Upper lobe of left lung (tissue), 6 donors: ENCODE measurements at regions not wholly inside any gene's neighbourhood (a gene's known extent, or its start where the extent isn't known, plus 50 kb on each side); places are given as distances from the start of the nearest gene placed in this dataset.

Experiments used
- ATAC-seq, 2 donors: fragments of 200-7000 bp; cut with Tn5 transposase; one replicate each; pipeline ENCODE4 v1.9.1; 2022; ENCODE audit warnings: mild to moderate bottlenecking in 2 of 2, moderate library complexity in 2 of 2; ENCODE audit not compliant: low FRiP score in 2 of 2
- DNase-seq, 2 donors: peaks; one replicate each; pipeline ENCODE4 v3.0.0-alpha.2; 2019 to 2020
- H3K27ac ChIP-seq, 4 donors: fragments of 200-600 bp; sonication (generic); one replicate each; pipeline ENCODE4 v1.5.1; 2016 to 2019
- H3K27me3 ChIP-seq, 4 donors: fragments of 200-600 bp; sonication (generic); one replicate each; pipeline ENCODE4 v1.5.1; 2017 to 2019
- H3K36me3 ChIP-seq, 4 donors: fragments of 200-600 bp; sonication (generic); one replicate each; pipeline ENCODE4 v1.5.1; 2016 to 2019
- H3K4me1 ChIP-seq, 4 donors: fragments of 200-600 bp; sonication (generic); one replicate each; pipeline ENCODE4 v1.5.1; 2018 to 2019
- H3K4me3 ChIP-seq, 4 donors: fragments of 200-600 bp; sonication (generic); one replicate each; pipeline ENCODE4 v1.5.1; 2017 to 2019; ENCODE audit warnings: mild to moderate bottlenecking in 2 of 4, moderate library complexity in 1 of 4
- H3K9me3 ChIP-seq, 4 donors: fragments of 200-600 bp; sonication (generic); one replicate each; pipeline ENCODE4 v1.5.1; 2018 to 2019
- EP300 ChIP-seq, 4 donors: sonication (generic); formaldehyde crosslinking; IDR thresholded peaks; one replicate each; pipeline ENCODE4 v1.5.1; 2017; ENCODE audit warnings: antibody characterized with exemption in 4 of 4, control low read depth in 2 of 4
- POLR2A ChIP-seq, 4 donors: fragments of 450-650 bp; IDR thresholded peaks; one replicate each; pipeline ENCODE4 v1.5.1; 2016 to 2017; ENCODE audit warnings: antibody characterized with exemption in 4 of 4, mild to moderate bottlenecking in 2 of 4
- POLR2AphosphoS5 ChIP-seq, 2 donors: sonication (generic); formaldehyde crosslinking; IDR thresholded peaks; one replicate each; pipeline ENCODE4 v1.5.1; 2017; ENCODE audit warnings: antibody characterized with exemption in 2 of 2
- WGBS, 2 donors: methylation state at CpG; one replicate each; pipeline ENCODE4 v1.1.5; 2017 to 2018; 5-methylcytosine and 5-hydroxymethylcytosine counted together
- TF ChIP-seq, protein P1 (sequence below), 6 experiments: fragments of 450-650 bp in 4 of 6; fragments of 200-600 bp in 2 of 6; sonication (generic) in 2 of 6; IDR thresholded peaks; one replicate each; pipeline ENCODE4 v1.5.1; 2016 to 2019; ENCODE audit warnings: antibody characterized with exemption in 6 of 6
- donor health status: DM: no; HTN: no; CAD: no; lungs with moderate emphysema.
- donor health status: DM: no; HTN: yes; CAD: no; lungs with severe emphysema.

GRCh38 chr4:98745366-98745765 is 87.0 kb upstream of the TSPAN5 start:
- H3K36me3 ChIP-seq, result no peaks in the 10 kb centered on the region
- H3K4me3 ChIP-seq, result no peak overlapping the region
- TF ChIP-seq, protein P1, sequence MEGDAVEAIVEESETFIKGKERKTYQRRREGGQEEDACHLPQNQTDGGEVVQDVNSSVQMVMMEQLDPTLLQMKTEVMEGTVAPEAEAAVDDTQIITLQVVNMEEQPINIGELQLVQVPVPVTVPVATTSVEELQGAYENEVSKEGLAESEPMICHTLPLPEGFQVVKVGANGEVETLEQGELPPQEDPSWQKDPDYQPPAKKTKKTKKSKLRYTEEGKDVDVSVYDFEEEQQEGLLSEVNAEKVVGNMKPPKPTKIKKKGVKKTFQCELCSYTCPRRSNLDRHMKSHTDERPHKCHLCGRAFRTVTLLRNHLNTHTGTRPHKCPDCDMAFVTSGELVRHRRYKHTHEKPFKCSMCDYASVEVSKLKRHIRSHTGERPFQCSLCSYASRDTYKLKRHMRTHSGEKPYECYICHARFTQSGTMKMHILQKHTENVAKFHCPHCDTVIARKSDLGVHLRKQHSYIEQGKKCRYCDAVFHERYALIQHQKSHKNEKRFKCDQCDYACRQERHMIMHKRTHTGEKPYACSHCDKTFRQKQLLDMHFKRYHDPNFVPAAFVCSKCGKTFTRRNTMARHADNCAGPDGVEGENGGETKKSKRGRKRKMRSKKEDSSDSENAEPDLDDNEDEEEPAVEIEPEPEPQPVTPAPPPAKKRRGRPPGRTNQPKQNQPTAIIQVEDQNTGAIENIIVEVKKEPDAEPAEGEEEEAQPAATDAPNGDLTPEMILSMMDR (IDR thresholded peaks at IDR 0.05), result no peak
- no peak for TF ChIP-seq POLR2A (IDR thresholded peaks at IDR 0.05)
- TF ChIP-seq EP300 (IDR thresholded peaks at IDR 0.05), result no peak
- TF ChIP-seq POLR2AphosphoS5 (IDR thresholded peaks at IDR 0.05), result no peak
- 67 to 89% methylated on average over 3 of the region's 3 CpGs for WGBS, 2 donors
- no peaks in the 10 kb centered on the region for H3K9me3 ChIP-seq
- H3K4me1 ChIP-seq, result no peaks in the 10 kb centered on the region
- ATAC-seq (no peak), DNase-seq (no peak)
- H3K27ac ChIP-seq, result no peak overlapping the region
- H3K27me3 ChIP-seq, result no peaks in the 10 kb centered on the region

DNA sequence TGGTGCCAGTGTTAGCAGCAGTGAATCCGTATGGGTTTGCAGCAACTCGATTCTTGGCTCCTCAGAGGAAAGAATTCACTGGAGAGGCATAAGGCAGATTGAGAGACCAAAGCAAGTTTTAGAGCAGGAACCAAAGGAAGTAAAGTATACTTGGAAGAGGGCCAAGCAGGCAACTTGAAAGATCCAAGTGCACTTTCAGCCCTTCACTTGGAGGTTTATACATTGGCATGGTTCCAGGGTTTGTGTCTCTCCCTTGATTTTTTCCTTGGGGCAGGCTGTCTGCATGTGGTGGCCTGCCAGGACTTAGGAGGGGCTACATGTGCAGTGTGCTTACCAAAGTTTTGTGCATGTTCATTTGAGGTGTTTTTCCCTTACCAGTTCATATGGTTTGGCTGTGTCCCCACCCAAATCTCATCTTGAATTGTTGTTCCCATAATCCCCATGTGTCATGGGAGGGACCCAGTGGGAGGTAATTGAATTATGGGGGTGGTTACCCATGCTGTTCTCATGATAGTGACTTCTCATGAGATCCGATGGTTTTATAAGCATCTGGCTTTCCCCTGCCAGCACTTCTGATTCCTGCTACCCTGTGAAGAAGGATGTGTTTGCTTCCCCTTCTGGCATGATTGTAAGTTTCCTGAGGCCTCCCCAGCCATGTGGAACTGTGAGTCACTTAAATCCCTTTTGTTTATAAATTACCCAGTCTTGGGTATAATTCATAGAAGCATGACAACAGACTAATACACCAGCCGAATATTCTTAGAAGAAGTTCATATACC is 86.2 kb upstream of the TSPAN5 start:
- Histone ChIP-seq H3K9me3 (no peaks in the 10 kb centered on the region), H3K27me3 (no peaks in the 10 kb centered on the region), H3K27ac (no peak overlapping the region), H3K4me1 (no peaks in the 10 kb centered on the region), H3K4me3 (no peak overlapping the region), H3K36me3 (no peaks in the 10 kb centered on the region)
- DNase-seq, result no peak
- no peak for TF ChIP-seq POLR2AphosphoS5 (IDR thresholded peaks at IDR 0.05)
- TF ChIP-seq EP300 (IDR thresholded peaks at IDR 0.05), result no peak
- TF ChIP-seq, protein P1 (IDR thresholded peaks at IDR 0.05), result no peak
- TF ChIP-seq POLR2A (IDR thresholded peaks at IDR 0.05), result no peak
- no peak for ATAC-seq
- WGBS, 2 donors, result 66 to 76% methylated on average over 4 of the region's 4 CpGs

DNA sequence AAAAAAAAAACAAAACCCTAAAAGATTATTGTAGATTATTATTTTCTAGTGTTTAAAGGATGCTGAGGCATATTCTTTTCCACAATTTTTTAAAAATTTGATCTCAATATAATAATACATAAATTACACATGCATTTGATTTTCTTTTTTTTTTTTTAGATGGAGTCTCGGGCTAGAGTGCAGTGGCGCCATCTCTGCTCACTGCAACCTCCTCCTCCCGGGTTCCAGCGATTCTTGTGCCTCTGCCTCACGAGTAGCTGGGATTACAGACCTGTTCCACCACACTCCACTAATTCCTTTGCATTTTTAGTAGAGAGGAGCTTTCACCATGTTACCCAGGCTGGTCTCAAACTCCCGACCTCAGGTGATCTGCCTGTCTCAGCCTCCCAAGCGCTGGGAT is 83.5 kb upstream of the TSPAN5 start:
- no peak overlapping the region for H3K4me3 ChIP-seq
- DNase-seq, result no peak
- H3K36me3 ChIP-seq, result no peaks in the 10 kb centered on the region
- H3K9me3 ChIP-seq, result peaks cover 0 to 4% (median 0%) of the 10 kb centered on the region in 4 donors
- WGBS, 2 donors, result 85 to 92% methylated on average over 7 of the region's 7 CpGs
- no peak overlapping the region for H3K27ac ChIP-seq
- no peaks in the 10 kb centered on the region for H3K4me1 ChIP-seq
- no peak for ATAC-seq
- TF ChIP-seq POLR2AphosphoS5 (IDR thresholded peaks at IDR 0.05) (no peak), POLR2A (IDR thresholded peaks at IDR 0.05) (no peak), EP300 (IDR thresholded peaks at IDR 0.05) (no peak)
- TF ChIP-seq, protein P1 (IDR thresholded peaks at IDR 0.05), result no peak
- no peaks in the 10 kb centered on the region for H3K27me3 ChIP-seq

- Histone ChIP-seq H3K9me3 (peaks cover 0 to 4% (median 0%) of the 10 kb centered on the region in 4 donors), H3K27ac (no peak overlapping the region), H3K27me3 (no peaks in the 10 kb centered on the region), H3K4me1 (no peaks in the 10 kb centered on the region), H3K4me3 (no peak overlapping the region), H3K36me3 (no peaks in the 10 kb centered on the region)
- WGBS, 2 donors, result 54 to 56% methylated on average over 6 of the region's 6 CpGs
- TF ChIP-seq POLR2AphosphoS5 (IDR thresholded peaks at IDR 0.05) (no peak), EP300 (IDR thresholded peaks at IDR 0.05) (no peak), POLR2A (IDR thresholded peaks at IDR 0.05) (no peak)
- TF ChIP-seq, protein P1 (IDR thresholded peaks at IDR 0.05), result no peak
- ATAC-seq (no peak), DNase-seq (no peak)
These were observed 81.3 kb upstream of the TSPAN5 start for GRCh38 chr4:98739751-98740150.

DNA sequence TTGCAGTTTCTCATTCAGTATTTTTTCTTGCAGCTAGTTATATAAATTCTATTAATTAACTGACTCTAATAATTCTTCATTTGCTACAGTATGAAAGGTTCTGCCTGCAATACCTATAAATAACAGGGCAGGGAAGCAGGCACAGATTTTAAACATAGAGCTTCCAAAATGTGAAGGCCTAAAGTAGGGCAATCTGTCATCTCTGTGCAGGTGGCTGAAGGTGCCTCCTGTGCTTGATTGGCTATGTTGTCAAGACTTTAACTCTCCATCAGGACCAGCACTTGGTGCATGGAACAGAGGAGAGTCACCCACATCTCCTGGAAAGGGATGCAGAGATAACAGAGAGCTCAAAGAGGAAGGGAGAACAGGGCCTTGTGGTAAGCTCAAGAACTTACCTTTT is 75.2 kb upstream of the TSPAN5 start:
- no peak for ATAC-seq
- H3K27me3 ChIP-seq, result no peaks in the 10 kb centered on the region
- no peak for TF ChIP-seq EP300 (IDR thresholded peaks at IDR 0.05)
- no peak for TF ChIP-seq POLR2A (IDR thresholded peaks at IDR 0.05)
- TF ChIP-seq, protein P1 (IDR thresholded peaks at IDR 0.05), result no peak
- no peak for TF ChIP-seq POLR2AphosphoS5 (IDR thresholded peaks at IDR 0.05)
- H3K36me3 ChIP-seq, result no peaks in the 10 kb centered on the region
- no peaks in the 10 kb centered on the region for H3K4me1 ChIP-seq
- H3K9me3 ChIP-seq, result peaks cover 0 to 4% (median 0%) of the 10 kb centered on the region in 4 donors
- no peak overlapping the region for H3K4me3 ChIP-seq
- H3K27ac ChIP-seq, result no peak overlapping the region
- DNase-seq, result no peak
